ENCODE measurements at regions not wholly inside any gene's neighbourhood (a gene's known extent, or its start where the extent isn't known, plus 50 kb on each side); places are given as distances from the start of the nearest gene placed in this dataset.

DNA sequence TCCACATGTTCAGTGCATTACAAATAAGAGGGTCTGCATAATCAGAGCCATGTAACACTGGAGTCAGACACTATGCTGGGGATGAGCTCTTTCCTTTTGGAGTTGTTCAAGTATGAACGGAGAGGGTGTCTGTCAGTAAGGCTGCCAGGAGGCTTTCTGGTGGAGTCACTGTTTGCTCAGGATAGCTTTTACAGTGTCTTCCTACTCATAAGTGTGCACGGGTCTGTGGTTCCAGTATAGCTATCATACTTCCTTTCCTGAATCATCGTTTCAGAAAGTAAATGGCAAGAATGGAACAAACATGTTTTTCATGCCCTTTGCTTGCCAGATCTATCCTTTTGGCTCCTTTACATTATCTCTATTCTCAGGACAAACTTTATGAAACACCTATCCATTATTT, 152.7 kb upstream of the CDH11 start:
- Histone ChIP-seq H3K4me1 (ENCODE audit: low read depth, poor library complexity, severe bottlenecking) (no peaks in the 10 kb centered on the region), H3K4me2 (no peak overlapping the region), H3K36me3 (ENCODE audit: insufficient read depth) (no peaks in the 10 kb centered on the region), H3K27me3 (ENCODE audit: insufficient read depth, low read depth) (no peaks in the 10 kb centered on the region), H3K27ac (no peak overlapping the region), H2AFZ (ENCODE audit: low read depth) (no peak overlapping the region), H3K79me2 (ENCODE audit: insufficient read depth, low read depth) (no peaks in the 10 kb centered on the region), H3K4me3 (IDR thresholded peaks at IDR 0.05; ENCODE audit: insufficient read depth, low read depth, low read length) (no peak overlapping the region), H4K20me1 (ENCODE audit: insufficient read depth) (no peaks in the 10 kb centered on the region), H3K9ac (no peak overlapping the region)
- TF ChIP-seq, protein P1, sequence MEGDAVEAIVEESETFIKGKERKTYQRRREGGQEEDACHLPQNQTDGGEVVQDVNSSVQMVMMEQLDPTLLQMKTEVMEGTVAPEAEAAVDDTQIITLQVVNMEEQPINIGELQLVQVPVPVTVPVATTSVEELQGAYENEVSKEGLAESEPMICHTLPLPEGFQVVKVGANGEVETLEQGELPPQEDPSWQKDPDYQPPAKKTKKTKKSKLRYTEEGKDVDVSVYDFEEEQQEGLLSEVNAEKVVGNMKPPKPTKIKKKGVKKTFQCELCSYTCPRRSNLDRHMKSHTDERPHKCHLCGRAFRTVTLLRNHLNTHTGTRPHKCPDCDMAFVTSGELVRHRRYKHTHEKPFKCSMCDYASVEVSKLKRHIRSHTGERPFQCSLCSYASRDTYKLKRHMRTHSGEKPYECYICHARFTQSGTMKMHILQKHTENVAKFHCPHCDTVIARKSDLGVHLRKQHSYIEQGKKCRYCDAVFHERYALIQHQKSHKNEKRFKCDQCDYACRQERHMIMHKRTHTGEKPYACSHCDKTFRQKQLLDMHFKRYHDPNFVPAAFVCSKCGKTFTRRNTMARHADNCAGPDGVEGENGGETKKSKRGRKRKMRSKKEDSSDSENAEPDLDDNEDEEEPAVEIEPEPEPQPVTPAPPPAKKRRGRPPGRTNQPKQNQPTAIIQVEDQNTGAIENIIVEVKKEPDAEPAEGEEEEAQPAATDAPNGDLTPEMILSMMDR (conservative IDR thresholded peaks at IDR 0.05; ENCODE audit: low read depth, low read length), result no peak

DNA sequence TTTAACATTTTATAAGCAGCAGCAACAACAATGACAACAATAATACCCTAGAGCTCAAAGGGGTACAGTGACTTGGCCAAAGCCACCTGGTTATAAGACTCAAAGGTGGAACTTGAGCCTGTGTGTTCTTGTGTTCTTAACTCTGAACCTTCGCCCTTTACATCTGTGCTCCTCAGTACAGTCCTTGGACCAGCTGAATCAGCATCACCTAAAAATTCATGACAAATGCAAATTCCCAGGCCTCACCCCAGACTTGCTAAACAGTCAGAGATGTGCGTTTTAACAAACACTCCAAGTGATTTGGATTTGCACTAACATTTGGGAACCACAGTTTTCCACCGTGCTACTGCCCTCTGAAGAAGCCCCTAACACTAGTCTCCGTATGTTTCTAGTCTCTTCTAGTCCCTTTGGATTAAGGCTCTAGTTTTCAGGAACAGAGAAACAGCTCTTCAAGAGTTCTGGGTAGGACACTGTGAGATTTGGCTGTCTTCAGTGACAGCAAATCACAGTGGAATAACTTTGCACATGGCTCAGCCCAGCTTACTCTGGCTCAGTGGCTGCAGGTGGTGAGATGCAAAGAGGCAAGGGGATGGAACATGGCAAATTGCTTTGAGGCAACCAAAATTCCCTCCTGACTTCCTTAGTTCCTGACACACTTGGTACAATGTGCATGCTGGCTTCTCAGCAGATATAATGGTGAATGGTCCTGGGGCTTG, 151.0 kb upstream of the CDH11 start:
- Histone ChIP-seq H3K4me2 (no peak overlapping the region), H3K4me3 (IDR thresholded peaks at IDR 0.05; ENCODE audit: insufficient read depth, low read depth, low read length) (no peak overlapping the region), H3K27ac (no peak overlapping the region), H3K9ac (no peak overlapping the region), H3K36me3 (ENCODE audit: insufficient read depth) (no peaks in the 10 kb centered on the region), H2AFZ (ENCODE audit: low read depth) (no peak overlapping the region), H3K27me3 (ENCODE audit: insufficient read depth, low read depth) (no peaks in the 10 kb centered on the region), H4K20me1 (ENCODE audit: insufficient read depth) (no peaks in the 10 kb centered on the region), H3K79me2 (ENCODE audit: insufficient read depth, low read depth) (no peaks in the 10 kb centered on the region), H3K4me1 (ENCODE audit: low read depth, poor library complexity, severe bottlenecking) (no peaks in the 10 kb centered on the region)
- TF ChIP-seq, protein P1 (conservative IDR thresholded peaks at IDR 0.05; ENCODE audit: low read depth, low read length), result no peak

DNA sequence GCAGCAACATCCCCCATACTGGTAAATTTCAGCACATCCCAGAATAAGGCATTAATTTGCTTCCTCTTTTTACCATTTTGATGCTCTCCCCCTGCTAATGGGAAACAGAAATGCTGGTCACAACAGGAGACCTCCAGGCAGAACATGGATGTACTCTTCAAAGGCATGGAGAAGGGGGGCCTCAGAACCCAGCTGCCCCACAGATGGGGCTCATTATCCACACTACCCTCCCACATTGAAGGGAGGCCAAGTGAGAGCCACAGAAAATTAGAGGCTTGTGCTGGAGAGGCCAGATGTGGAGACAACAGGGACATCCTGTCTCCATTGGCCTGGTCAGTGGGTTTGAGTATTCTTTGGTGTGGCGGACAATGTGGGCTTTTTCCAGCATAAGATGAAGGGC, 150.1 kb upstream of the CDH11 start:
- no peak overlapping the region for H2AFZ ChIP-seq (ENCODE audit: low read depth)
- H3K4me2 ChIP-seq, result no peak overlapping the region
- TF ChIP-seq, protein P1 (conservative IDR thresholded peaks at IDR 0.05; ENCODE audit: low read depth, low read length), result no peak
- no peak overlapping the region for H3K4me3 ChIP-seq (IDR thresholded peaks at IDR 0.05; ENCODE audit: insufficient read depth, low read depth, low read length)
- no peaks in the 10 kb centered on the region for H3K4me1 ChIP-seq (ENCODE audit: low read depth, poor library complexity, severe bottlenecking)
- no peaks in the 10 kb centered on the region for H4K20me1 ChIP-seq (ENCODE audit: insufficient read depth)
- H3K27ac ChIP-seq, result no peak overlapping the region
- H3K9ac ChIP-seq, result no peak overlapping the region
- H3K27me3 ChIP-seq (ENCODE audit: insufficient read depth, low read depth), result no peaks in the 10 kb centered on the region
- H3K36me3 ChIP-seq (ENCODE audit: insufficient read depth), result no peaks in the 10 kb centered on the region
- no peaks in the 10 kb centered on the region for H3K79me2 ChIP-seq (ENCODE audit: insufficient read depth, low read depth)

DNA sequence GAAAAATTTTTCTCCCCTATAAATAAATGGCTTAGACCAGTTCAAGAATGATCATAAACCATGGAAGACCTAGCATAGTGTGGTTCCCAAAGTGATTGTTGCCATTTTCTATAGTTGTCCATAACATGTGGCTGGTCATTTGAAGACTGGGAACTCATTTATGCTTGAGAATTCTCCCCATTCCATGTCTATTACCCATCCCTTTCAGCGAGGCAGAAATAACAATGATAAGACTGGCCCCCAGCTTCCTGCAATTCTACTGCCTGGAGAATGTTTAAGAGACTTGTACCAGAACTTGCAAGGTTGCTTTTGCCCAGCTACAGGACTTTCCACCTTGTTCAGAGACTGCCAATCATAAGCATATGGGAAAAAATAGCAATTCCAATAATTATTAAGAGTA, 146.5 kb upstream of the CDH11 start:
- Histone ChIP-seq H3K4me3 (IDR thresholded peaks at IDR 0.05; ENCODE audit: insufficient read depth, low read depth, low read length) (no peak overlapping the region), H4K20me1 (ENCODE audit: insufficient read depth) (no peaks in the 10 kb centered on the region), H3K27me3 (ENCODE audit: insufficient read depth, low read depth) (no peaks in the 10 kb centered on the region), H3K27ac (no peak overlapping the region), H3K4me1 (ENCODE audit: low read depth, poor library complexity, severe bottlenecking) (no peaks in the 10 kb centered on the region), H2AFZ (ENCODE audit: low read depth) (no peak overlapping the region), H3K9ac (no peak overlapping the region), H3K4me2 (no peak overlapping the region), H3K36me3 (ENCODE audit: insufficient read depth) (no peaks in the 10 kb centered on the region), H3K79me2 (ENCODE audit: insufficient read depth, low read depth) (no peaks in the 10 kb centered on the region)
- TF ChIP-seq, protein P1 (conservative IDR thresholded peaks at IDR 0.05; ENCODE audit: low read depth, low read length), result no peak
